A549 (cell line): ENCODE measurements at regions not wholly inside any gene's neighbourhood (a gene's known extent, or its start where the extent isn't known, plus 50 kb on each side); places are given as distances from the start of the nearest gene placed in this dataset.
A peak's percentile ranks its signal among the peaks of the same experiment; 100 is the strongest.

Source experiments
- ATAC-seq, 2 experiments: fragments of 200-7000 bp in 1 of 2; fragments of >200 bp in 1 of 2; cut with Nextera tagmentation in 1 of 2; cut with Tn5 transposase in 1 of 2; 3 replicates each; pipeline versions ENCODE4 v1.8.0 to v1.9.1; 2018 to 2020; ENCODE audit warnings: mild to moderate bottlenecking in 1 of 2, moderate library complexity in 1 of 2
- CTCF ChIA-PET: fragments of 300-600 bp; sonication (Branson Sonifier 250); formaldehyde crosslinking; extraction: SDS; loops from one replicate; lab custom pipeline; 2021; ENCODE audit warnings: antibody characterized with exemption, inconsistent platforms; lab: Yijun Ruan, JAX
- POLR2A ChIA-PET: fragments of 350-600 bp; formaldehyde crosslinking; extraction: SDS; loops from one replicate; lab custom pipeline; 2021; ENCODE audit warnings: antibody characterized with exemption, inconsistent platforms; lab: Yijun Ruan, JAX
- DNase-seq, 2 experiments: peaks; one replicate each; pipeline versions ENCODE4 v3.0.0 to v3.0.0-alpha.2; 2011 to 2016; ENCODE audit warnings: low read depth in 1 of 2, low spot score in 1 of 2
- FAIRE-seq: peaks from 2 replicates; lab custom pipeline; 2011; peaks lifted over from hg19 to GRCh38; lab: Jason Lieb, UNC
- H3K27ac ChIP-seq, 2 experiments: fragments of >200 bp; sonication (Bioruptor Twin); formaldehyde crosslinking; 3 replicates each; pipeline ENCODE4 v1.5.1; 2016 to 2017
- H3K4me1 ChIP-seq: fragments of >200 bp; sonication (Bioruptor Twin); formaldehyde crosslinking; 3 replicates; pipeline ENCODE4 v1.6.1; 2016
- H3K4me2 ChIP-seq: fragments of >200 bp; sonication (Bioruptor Twin); formaldehyde crosslinking; 3 replicates; pipeline ENCODE4 v1.6.1; 2016
- H3K4me3 ChIP-seq: fragments of >200 bp; sonication (Bioruptor Twin); formaldehyde crosslinking; 3 replicates; pipeline ENCODE4 v1.5.1; 2016
- H3K9me3 ChIP-seq: fragments of >200 bp; sonication (Bioruptor Twin); formaldehyde crosslinking; 3 replicates; pipeline ENCODE4 v1.6.1; 2016
- ATOH8 ChIP-seq: fragments of 250-450 bp; sonication (Bioruptor Pico); IDR thresholded peaks from 2 replicates; pipeline ENCODE4 v1.5.0; 2020; ENCODE audit warnings: low read depth, mild to moderate bottlenecking, moderate library complexity
- ELK1 ChIP-seq: fragments of 150-350 bp; IDR thresholded peaks from 2 replicates; pipeline ENCODE4 v1.6.1; 2014; ENCODE audit warnings: low read depth, mild to moderate bottlenecking, low read length
- EP300 ChIP-seq, 2 experiments: fragments of >200 bp; sonication (Bioruptor Twin); formaldehyde crosslinking; IDR thresholded peaks; 2 replicates in 1 of 2; 3 replicates in 1 of 2; pipeline ENCODE4 v1.6.1; 2016 to 2017
- FOSB ChIP-seq: fragments of 250-450 bp; sonication (Bioruptor Pico); IDR thresholded peaks from 2 replicates; pipeline ENCODE4 v1.5.0; 2020; ENCODE audit warnings: mild to moderate bottlenecking, moderate library complexity
- HES2 ChIP-seq: fragments of >200 bp; sonication (Bioruptor Twin); formaldehyde crosslinking; IDR thresholded peaks from 2 replicates; pipeline ENCODE4 v1.6.1; 2016
- HMGXB4 ChIP-seq: fragments of 250-450 bp; sonication (Bioruptor Pico); IDR thresholded peaks from 2 replicates; pipeline ENCODE4 v1.5.0; 2021; ENCODE audit warnings: mild to moderate bottlenecking, moderate library complexity, borderline replicate concordance
- HOXA7 ChIP-seq: fragments of 250-450 bp; sonication (Bioruptor Pico); IDR thresholded peaks from 2 replicates; pipeline ENCODE4 v1.5.0; 2020; ENCODE audit warnings: mild to moderate bottlenecking, moderate library complexity
- JUN ChIP-seq, 2 experiments: fragments of >200 bp; sonication (Bioruptor Twin); formaldehyde crosslinking; IDR thresholded peaks; 2 replicates in 1 of 2; 3 replicates in 1 of 2; pipeline ENCODE4 v1.6.1; 2016 to 2017
- RAD21 ChIP-seq, 2 experiments: fragments of >200 bp in 1 of 2; sonication (Bioruptor Twin) in 1 of 2; formaldehyde crosslinking in 1 of 2; IDR thresholded peaks in 1 of 2; conservative IDR thresholded peaks in 1 of 2; 2 replicates in 1 of 2; 3 replicates in 1 of 2; pipeline ENCODE4 v1.6.1; 2012 to 2018; ENCODE audit warnings: inconsistent platforms in 1 of 2
- REST ChIP-seq: fragments of 200-600 bp; sonication (generic); IDR thresholded peaks from 2 replicates; pipeline ENCODE4 v1.6.1; 2016; ENCODE audit warnings: antibody characterized with exemption, mild to moderate bottlenecking, moderate library complexity
- RFX5 ChIP-seq: fragments of 450-650 bp; IDR thresholded peaks from 2 replicates; pipeline ENCODE4 v1.7.1; 2014; ENCODE audit warnings: antibody characterized with exemption, mild to moderate bottlenecking, moderate library complexity
- RNF2 ChIP-seq: fragments of 200-600 bp; sonication (generic); IDR thresholded peaks from 2 replicates; pipeline ENCODE4 v1.6.1; 2016; ENCODE audit warnings: low read depth, mild to moderate bottlenecking, antibody characterized with exemption, moderate library complexity, borderline replicate concordance
- SREBF2 ChIP-seq: fragments of 450-650 bp; IDR thresholded peaks from 2 replicates; pipeline ENCODE4 v1.6.1; 2014; ENCODE audit warnings: mild to moderate bottlenecking, moderate library complexity
- TP53 ChIP-seq: fragments of 250-450 bp; sonication (Bioruptor Pico); IDR thresholded peaks from 2 replicates; pipeline ENCODE4 v1.5.0; 2021; ENCODE audit warnings: mild to moderate bottlenecking, moderate library complexity
- ZC3H11A ChIP-seq: fragments of 450-650 bp; IDR thresholded peaks from 2 replicates; pipeline ENCODE4 v1.6.1; 2014; ENCODE audit warnings: antibody characterized with exemption, mild to moderate bottlenecking
- ZFP36 ChIP-seq: fragments of 450-650 bp; IDR thresholded peaks from 2 replicates; pipeline ENCODE4 v1.6.1; 2014; ENCODE audit warnings: borderline replicate concordance; ENCODE audit not compliant: partially characterized antibody
- ZSCAN20 ChIP-seq: fragments of 250-450 bp; sonication (Bioruptor Pico); IDR thresholded peaks from 2 replicates; pipeline ENCODE4 v1.8.0; 2022; ENCODE audit warnings: mild to moderate bottlenecking, moderate library complexity
- WGBS: methylation state at CpG from one replicate; pipeline ENCODE4 v1.1.6; 2017; ENCODE audit errors: missing lambda C conversion rate; 5-methylcytosine and 5-hydroxymethylcytosine counted together

GRCh38 chr4:123856689-123857545 is 460.3 kb downstream of the SPRY1 start:
- TF ChIP-seq RNF2 = no peak
- no peak for TF ChIP-seq SREBF2
- TF ChIP-seq TP53 (CRISPR knock-in tag) = no peak
- no peak for TF ChIP-seq FOSB (CRISPR knock-in tag)
- TF ChIP-seq REST = no peak
- no peak for TF ChIP-seq JUN (IDR thresholded peaks at IDR 0.05)
- no peak for TF ChIP-seq ZC3H11A
- TF ChIP-seq RFX5 = no peak
- no peak for TF ChIP-seq ZFP36
- no peak for TF ChIP-seq HOXA7 (CRISPR knock-in tag)
- no peak for TF ChIP-seq HES2
- TF ChIP-seq HMGXB4 (CRISPR knock-in tag) = no peak
- TF ChIP-seq ATOH8 = no peak
- TF ChIP-seq, all 56 proteins: peak for 0
- Histone ChIP-seq H3K27ac (no peak overlapping the region), H3K4me2 (0 out of 3 replicates have a peak overlapping the region, but pooled peaks have one; percentile 30), H3K4me3 (no peak overlapping the region), H3K4me1 (no peaks in the 10 kb centered on the region), H3K9me3 (no peaks in the 10 kb centered on the region)
- FAIRE-seq (no peak), DNase-seq (peak; percentile 3 to 10), ATAC-seq (peak in 1 of 2 experiments; percentile 59; a peak in 2 of 6 replicates)
- 8% methylated on average over 9 of the region's 9 CpGs for WGBS
- ChIA-PET POLR2A (no interaction called here), CTCF (interaction anchor here (1.4 kb wide), 1 partner anchor 13 kb away, joined by 4 read pairs; no protein-coding TSS in a partner anchor)

- no peaks in the 10 kb centered on the region for H3K9me3 ChIP-seq
- H3K27ac ChIP-seq = no peak overlapping the region
- no peak for ATAC-seq
- no peaks in the 10 kb centered on the region for H3K4me1 ChIP-seq
- H3K4me3 ChIP-seq = no peak overlapping the region
- TF ChIP-seq ZSCAN20 (CRISPR knock-in tag) (no peak), EP300 (IDR thresholded peaks at IDR 0.05) (no peak), ZFP36 (no peak), ELK1 (no peak), RAD21 (conservative IDR thresholded peaks at IDR 0.05 in 1 of 2, IDR thresholded peaks at IDR 0.05 in 1 of 2) (no peak)
- TF ChIP-seq, all 56 proteins: peak for 0
- CTCF ChIA-PET = no interaction called here
- WGBS = 75% methylated on average over 1 of the region's 1 CpG
- no peak overlapping the region for H3K4me2 ChIP-seq
- DNase-seq (no peak), FAIRE-seq (no peak)
- POLR2A ChIA-PET = no interaction called here
Observed at GRCh38 chr4:123858465-123858864, 461.9 kb downstream of the SPRY1 start.
